Astrocyte (in vitro differentiated cells and primary cell): ENCODE measurements at regions not wholly inside any gene's neighbourhood (a gene's known extent, or its start where the extent isn't known, plus 50 kb on each side); places are given as distances from the start of the nearest gene placed in this dataset.

Experiments
- DNase-seq: peaks from one replicate; pipeline ENCODE4 v3.0.0-alpha.2; 2010; ENCODE audit warnings: low read depth
- FAIRE-seq: peaks from 2 replicates; lab custom pipeline; 2011; peaks lifted over from hg19 to GRCh38; lab: Jason Lieb, UNC
- H2AFZ ChIP-seq: 2 replicates; pipeline ENCODE4 v1.6.0; 2012; ENCODE audit warnings: low read depth, low read length, inconsistent platforms
- H3K27ac ChIP-seq: 2 replicates; pipeline ENCODE4 v1.5.1; 2011; ENCODE audit warnings: low read depth, low read length, inconsistent platforms
- H3K27me3 ChIP-seq: 2 replicates; pipeline ENCODE4 v1.6.0; 2011; ENCODE audit warnings: low read length, inconsistent platforms; ENCODE audit not compliant: insufficient read depth
- H3K36me3 ChIP-seq: 2 replicates; pipeline ENCODE4 v1.5.1; 2011; ENCODE audit warnings: low read length, inconsistent platforms; ENCODE audit not compliant: insufficient read depth
- H3K4me1 ChIP-seq: 2 replicates; pipeline ENCODE4 v1.5.1; 2011; ENCODE audit warnings: low read length, inconsistent platforms; ENCODE audit not compliant: insufficient read depth
- H3K4me2 ChIP-seq: 2 replicates; pipeline ENCODE4 v1.6.0; 2012; ENCODE audit warnings: low read length, inconsistent platforms
- H3K4me3 ChIP-seq: 2 replicates; pipeline ENCODE4 v1.5.1; 2011; ENCODE audit warnings: low read depth, mild to moderate bottlenecking, low read length, inconsistent platforms; ENCODE audit not compliant: insufficient read depth
- H3K79me2 ChIP-seq: 2 replicates; pipeline ENCODE4 v1.6.0; 2012; ENCODE audit warnings: mild to moderate bottlenecking, low read length, inconsistent platforms; ENCODE audit not compliant: insufficient read depth
- H3K9ac ChIP-seq: 2 replicates; pipeline ENCODE4 v1.6.0; 2012; ENCODE audit warnings: mild to moderate bottlenecking, low read length, inconsistent platforms
- H3K9me3 ChIP-seq: 2 replicates; pipeline ENCODE4 v1.5.1; 2012; ENCODE audit warnings: low read depth, mild to moderate bottlenecking, low read length, inconsistent platforms; ENCODE audit not compliant: insufficient read depth
- H4K20me1 ChIP-seq: 2 replicates; pipeline ENCODE4 v1.6.0; 2012; ENCODE audit warnings: low read length, inconsistent platforms; ENCODE audit not compliant: insufficient read depth
- H3K27ac Mint-ChIP-seq: one replicate; pipeline ENCODE4 v1.8.0; 2021; ENCODE audit warnings: mild to moderate bottlenecking, mixed read lengths; ENCODE audit not compliant: unreplicated experiment
- H3K27me3 Mint-ChIP-seq: one replicate; pipeline ENCODE4 v1.8.0; 2021; ENCODE audit warnings: low read depth, mixed read lengths; ENCODE audit not compliant: unreplicated experiment
- H3K36me3 Mint-ChIP-seq: one replicate; pipeline ENCODE4 v1.8.0; 2021; ENCODE audit warnings: low read depth, mixed read lengths; ENCODE audit not compliant: unreplicated experiment
- H3K4me1 Mint-ChIP-seq: one replicate; pipeline ENCODE4 v1.8.0; 2021; ENCODE audit warnings: low read depth, mixed read lengths; ENCODE audit not compliant: unreplicated experiment
- H3K4me3 Mint-ChIP-seq: one replicate; pipeline ENCODE4 v1.8.0; 2021; ENCODE audit warnings: mild to moderate bottlenecking, moderate library complexity, mixed read lengths; ENCODE audit not compliant: unreplicated experiment
- H3K9me3 Mint-ChIP-seq: one replicate; pipeline ENCODE4 v1.8.0; 2021; ENCODE audit warnings: mild to moderate bottlenecking, mixed read lengths; ENCODE audit not compliant: unreplicated experiment
- EZH2 ChIP-seq: IDR thresholded peaks from 2 replicates; pipeline ENCODE4 v1.6.1; 2012; ENCODE audit warnings: mild to moderate bottlenecking, low read length, inconsistent platforms; ENCODE audit not compliant: insufficient read depth
- TF ChIP-seq, protein P1 (sequence below): IDR thresholded peaks from 2 replicates; pipeline ENCODE4 v1.5.1; 2011; ENCODE audit warnings: low read depth, mild to moderate bottlenecking, inconsistent platforms, low read length, moderate library complexity; ENCODE audit not compliant: insufficient read depth

- H3K79me2 ChIP-seq = no peaks in the 10 kb centered on the region
These were observed 175.4 kb upstream of the RREB1 start for GRCh38 chr6:6932341-6932740.

DNA sequence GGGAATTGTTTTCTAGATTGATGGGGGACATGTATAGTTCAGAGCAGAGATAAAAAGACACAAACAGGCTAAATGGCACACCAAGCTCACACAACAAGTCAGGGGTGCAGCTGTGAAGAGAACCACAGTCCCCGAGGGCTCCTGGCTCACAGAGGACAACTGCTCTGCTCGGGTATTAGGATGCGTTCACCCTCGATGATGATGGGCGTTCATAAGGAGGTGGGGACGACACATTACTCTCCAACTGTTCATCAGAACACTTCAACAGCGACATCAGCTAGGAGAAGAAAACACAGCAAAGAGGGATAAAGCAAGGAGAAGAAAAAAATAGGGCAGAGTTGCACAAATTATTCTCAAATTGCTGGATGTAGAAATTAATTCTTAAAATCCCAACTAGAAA is 174.8 kb upstream of the RREB1 start:
- Histone ChIP-seq H3K27me3 (no peaks in the 10 kb centered on the region), H3K36me3 (no peaks in the 10 kb centered on the region), H2AFZ (no peak overlapping the region), H4K20me1 (no peaks in the 10 kb centered on the region), H3K9me3 (no peaks in the 10 kb centered on the region), H3K9ac (no peak overlapping the region), H3K27ac (no peak overlapping the region), H3K4me3 (no peak overlapping the region), H3K79me2 (no peaks in the 10 kb centered on the region), H3K4me1 (no peaks in the 10 kb centered on the region), H3K4me2 (no peak overlapping the region)
- DNase-seq (no peak), FAIRE-seq (no peak)
- no peak overlapping the region for H3K27ac Mint-ChIP-seq
- H3K4me3 Mint-ChIP-seq = no peak overlapping the region
- no peaks in the 10 kb centered on the region for H3K9me3 Mint-ChIP-seq
- TF ChIP-seq, protein P1, sequence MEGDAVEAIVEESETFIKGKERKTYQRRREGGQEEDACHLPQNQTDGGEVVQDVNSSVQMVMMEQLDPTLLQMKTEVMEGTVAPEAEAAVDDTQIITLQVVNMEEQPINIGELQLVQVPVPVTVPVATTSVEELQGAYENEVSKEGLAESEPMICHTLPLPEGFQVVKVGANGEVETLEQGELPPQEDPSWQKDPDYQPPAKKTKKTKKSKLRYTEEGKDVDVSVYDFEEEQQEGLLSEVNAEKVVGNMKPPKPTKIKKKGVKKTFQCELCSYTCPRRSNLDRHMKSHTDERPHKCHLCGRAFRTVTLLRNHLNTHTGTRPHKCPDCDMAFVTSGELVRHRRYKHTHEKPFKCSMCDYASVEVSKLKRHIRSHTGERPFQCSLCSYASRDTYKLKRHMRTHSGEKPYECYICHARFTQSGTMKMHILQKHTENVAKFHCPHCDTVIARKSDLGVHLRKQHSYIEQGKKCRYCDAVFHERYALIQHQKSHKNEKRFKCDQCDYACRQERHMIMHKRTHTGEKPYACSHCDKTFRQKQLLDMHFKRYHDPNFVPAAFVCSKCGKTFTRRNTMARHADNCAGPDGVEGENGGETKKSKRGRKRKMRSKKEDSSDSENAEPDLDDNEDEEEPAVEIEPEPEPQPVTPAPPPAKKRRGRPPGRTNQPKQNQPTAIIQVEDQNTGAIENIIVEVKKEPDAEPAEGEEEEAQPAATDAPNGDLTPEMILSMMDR = no peak
- no peak for TF ChIP-seq EZH2
- H3K27me3 Mint-ChIP-seq = no peaks in the 10 kb centered on the region
- no peaks in the 10 kb centered on the region for H3K36me3 Mint-ChIP-seq
- peaks cover 5% of the 10 kb centered on the region for H3K4me1 Mint-ChIP-seq

More at GRCh38 chr6:6932341-6932740, 175.4 kb upstream of the RREB1 start:
- Mint-ChIP-seq H3K27ac (no peak overlapping the region), H3K36me3 (no peaks in the 10 kb centered on the region), H3K4me3 (no peak overlapping the region), H3K9me3 (no peaks in the 10 kb centered on the region), H3K27me3 (peaks cover 3% of the 10 kb centered on the region), H3K4me1 (peaks cover 7% of the 10 kb centered on the region)
- Histone ChIP-seq H3K9me3 (no peaks in the 10 kb centered on the region), H3K9ac (no peak overlapping the region), H3K27ac (no peak overlapping the region), H3K4me2 (no peak overlapping the region), H3K36me3 (no peaks in the 10 kb centered on the region), H4K20me1 (no peaks in the 10 kb centered on the region), H3K4me1 (no peaks in the 10 kb centered on the region), H2AFZ (no peak overlapping the region), H3K27me3 (no peaks in the 10 kb centered on the region), H3K4me3 (no peak overlapping the region)
- no peak for FAIRE-seq
- no peak for DNase-seq
- TF ChIP-seq EZH2 = no peak
- TF ChIP-seq, protein P1 = no peak

DNA sequence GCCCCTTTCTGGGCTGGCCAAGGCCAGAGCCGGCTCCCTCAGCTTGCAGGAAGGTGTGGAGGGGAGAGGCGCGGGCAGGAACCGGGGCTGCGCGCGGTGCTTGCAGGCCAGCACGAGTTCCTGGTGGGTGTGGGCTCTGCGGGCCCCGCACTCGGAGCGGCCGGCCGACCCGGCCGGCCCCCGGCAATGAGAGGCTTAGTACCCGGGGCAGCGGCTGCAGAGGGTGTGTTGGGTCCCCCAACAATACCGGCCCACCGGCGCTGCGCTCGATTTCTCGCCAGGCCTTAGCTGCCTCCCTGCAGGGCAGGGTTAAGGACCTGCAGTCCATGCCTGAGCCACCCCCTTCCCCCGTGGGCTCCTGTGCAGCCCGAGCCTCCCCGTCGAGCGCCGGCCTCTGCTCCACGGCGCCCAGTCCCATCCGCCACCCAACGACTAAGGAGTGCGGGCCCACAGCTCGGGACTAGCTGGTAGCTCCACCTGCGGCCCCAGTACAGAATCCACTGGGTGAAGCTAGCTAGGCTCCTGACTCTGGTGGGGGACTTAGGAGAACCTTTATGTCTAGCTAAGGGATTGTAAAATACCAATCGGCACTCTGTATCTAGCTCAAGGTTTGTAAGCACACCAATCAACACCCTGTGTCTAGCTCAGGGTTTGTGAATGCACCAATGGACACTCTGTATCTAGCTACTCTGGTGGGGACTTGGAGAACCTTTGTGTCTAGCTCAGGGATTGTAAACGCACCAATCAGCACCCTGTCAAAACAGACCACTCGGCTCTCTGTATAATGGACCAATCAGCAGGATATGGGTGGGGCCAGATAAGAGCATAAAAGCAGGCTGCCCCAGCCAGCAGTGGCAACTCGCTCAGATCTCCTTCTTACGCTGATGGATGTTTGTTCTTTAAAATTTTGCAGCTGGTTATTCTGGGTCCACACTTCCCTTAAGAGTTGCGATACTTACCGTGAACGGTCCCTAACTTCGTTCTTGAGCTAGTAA is 167.4 kb upstream of the RREB1 start:
- Histone ChIP-seq H3K27me3 (no peaks in the 10 kb centered on the region), H3K4me3 (no peak overlapping the region), H3K9ac (no peak overlapping the region), H3K79me2 (no peaks in the 10 kb centered on the region), H3K4me2 (no peak overlapping the region), H3K4me1 (no peaks in the 10 kb centered on the region), H3K36me3 (no peaks in the 10 kb centered on the region), H2AFZ (no peak overlapping the region), H3K27ac (no peak overlapping the region), H3K9me3 (no peaks in the 10 kb centered on the region), H4K20me1 (no peaks in the 10 kb centered on the region)
- Mint-ChIP-seq H3K4me3 (no peak overlapping the region), H3K27me3 (peaks cover 4% of the 10 kb centered on the region), H3K9me3 (no peaks in the 10 kb centered on the region), H3K4me1 (no peaks in the 10 kb centered on the region), H3K27ac (no peak overlapping the region), H3K36me3 (no peaks in the 10 kb centered on the region)
- TF ChIP-seq, protein P1 = no peak
- no peak for TF ChIP-seq EZH2
- DNase-seq = no peak
- FAIRE-seq = no peak
